ENCODE measurements at regions not wholly inside any gene's neighbourhood (a gene's known extent, or its start where the extent isn't known, plus 50 kb on each side); places are given as distances from the start of the nearest gene placed in this dataset.

DNA sequence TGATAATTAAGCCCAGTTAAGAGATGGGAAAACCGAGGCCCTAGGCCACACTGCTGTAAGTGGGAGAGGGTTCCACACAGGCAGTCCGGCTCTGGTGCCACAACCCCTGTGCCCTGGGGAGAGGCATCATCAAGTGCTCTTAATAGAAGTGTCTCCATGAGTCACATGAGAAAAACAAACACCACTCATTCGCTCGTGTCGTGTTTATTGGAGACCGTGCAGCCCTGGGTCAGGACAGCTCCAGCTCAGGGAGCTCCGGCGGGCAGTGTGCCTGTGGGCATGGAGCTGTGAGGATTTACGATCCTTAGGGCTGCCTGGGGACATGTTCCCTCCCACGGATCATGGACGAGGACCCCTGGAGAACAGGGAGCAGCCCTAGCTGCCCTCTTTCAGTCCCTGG lies 658.5 kb downstream of the AJAP1 start:
- no peak for DNase-seq

DNA sequence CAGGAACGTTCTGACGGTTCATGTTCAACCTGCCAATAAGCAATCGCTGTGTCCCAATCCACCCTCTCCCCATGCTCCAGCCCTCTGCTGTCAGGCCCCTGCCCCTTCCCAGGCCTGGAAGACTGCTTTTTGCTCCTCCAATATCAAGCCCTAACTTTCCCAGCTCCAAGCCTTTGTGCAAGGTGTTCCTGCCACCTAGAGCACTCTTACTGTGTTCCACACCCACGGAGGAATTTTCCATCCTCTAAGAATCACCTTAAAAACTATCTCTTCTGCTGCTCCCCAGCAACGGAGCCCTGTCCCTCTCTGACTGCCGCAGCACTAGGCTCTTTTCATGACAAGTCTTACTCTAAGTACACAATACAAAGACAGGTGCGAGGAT lies 657.9 kb downstream of the AJAP1 start:
- DNase-seq: no peak

DNA sequence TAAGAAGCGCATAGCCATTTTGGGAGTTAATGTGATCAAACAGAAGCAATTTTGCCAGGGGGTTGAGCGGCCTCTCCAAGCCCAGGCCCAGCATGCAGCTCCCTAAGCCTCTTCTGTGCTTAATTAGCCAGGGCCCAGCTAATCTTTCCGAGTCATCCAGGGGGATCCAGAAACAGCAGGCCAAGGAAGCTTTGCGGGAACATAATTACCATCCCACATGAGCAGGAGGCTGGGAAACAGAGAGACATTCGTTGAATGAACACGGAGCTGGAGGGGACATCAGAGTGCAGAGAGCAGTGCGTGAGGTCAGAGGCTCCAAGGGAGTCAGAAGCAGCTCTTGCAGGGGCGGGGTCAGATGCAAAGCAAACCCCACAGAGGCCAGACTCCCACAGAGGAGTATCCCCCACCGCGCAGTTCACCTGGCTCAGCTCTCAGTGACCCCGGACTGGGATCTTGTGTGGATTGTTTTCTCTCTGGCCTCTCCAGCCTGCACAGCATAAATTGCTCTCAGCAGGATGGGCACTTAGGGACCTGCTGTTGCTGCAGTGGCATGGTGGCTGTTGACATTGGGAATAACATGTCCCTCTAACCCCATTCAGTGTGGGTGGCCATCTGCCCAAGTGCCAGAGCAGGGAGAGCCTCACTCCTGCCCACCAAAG lies 657.4 kb downstream of the AJAP1 start:
- no peak for DNase-seq

DNA sequence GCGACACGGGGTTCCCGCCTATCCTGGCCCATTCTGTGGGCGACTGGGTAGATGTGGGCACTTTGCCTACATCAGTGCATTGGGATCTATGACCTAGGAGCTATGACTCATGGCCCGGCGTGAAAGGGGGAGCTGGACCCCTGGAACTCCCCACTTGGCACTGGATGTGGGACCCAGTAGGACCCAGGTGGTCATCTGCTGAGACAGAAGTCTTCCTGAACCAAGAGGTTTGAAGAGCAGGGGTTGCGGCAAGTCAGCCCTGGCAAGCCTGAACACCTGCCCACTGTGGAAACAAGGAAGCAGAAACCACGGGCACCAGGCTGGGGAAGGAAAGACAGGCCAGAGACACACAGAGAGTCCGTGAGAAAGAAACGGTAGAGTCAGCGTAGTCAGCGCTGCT lies 656.7 kb downstream of the AJAP1 start:
- DNase-seq: no peak

DNA sequence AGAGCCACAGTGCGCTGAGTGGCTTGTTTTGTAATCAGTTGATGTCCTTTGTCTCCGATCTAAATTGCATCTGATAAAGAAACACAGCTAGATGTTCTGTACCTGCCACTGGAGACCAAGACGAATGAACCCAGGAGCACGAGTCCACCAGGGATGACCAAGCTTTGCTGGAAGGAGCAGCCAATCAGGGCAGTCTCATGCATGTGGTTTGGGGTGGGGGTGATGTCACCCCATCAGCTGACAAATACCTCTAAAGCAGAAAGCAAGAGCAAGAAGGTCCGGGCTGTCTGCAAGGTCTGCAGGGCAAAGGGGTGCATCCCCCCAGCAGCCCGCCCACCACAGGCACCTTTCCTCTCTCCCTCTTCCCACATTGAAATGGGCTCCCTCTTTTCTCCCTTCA lies 653.8 kb downstream of the AJAP1 start:
- DNase-seq: no peak

DNA sequence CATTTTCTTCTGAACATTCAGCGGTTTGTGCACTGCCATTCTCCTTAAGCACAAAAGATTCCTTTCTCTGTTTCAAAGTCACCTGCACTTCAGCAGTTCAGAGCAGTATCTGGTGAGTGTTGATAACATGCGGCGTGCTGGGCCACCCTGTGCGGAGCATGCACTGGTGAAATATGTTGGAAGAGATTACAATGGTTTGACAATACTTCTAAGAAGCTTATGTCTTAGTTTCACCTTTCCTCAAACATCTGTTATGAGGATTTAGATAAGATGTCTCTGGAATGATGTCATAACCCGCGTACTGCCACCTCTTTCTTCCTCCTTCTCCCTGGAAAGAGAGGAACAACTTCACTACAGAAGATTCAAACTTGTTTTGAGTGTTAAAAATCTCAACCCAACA lies 650.3 kb downstream of the AJAP1 start:
- DNase-seq: no peak

DNA sequence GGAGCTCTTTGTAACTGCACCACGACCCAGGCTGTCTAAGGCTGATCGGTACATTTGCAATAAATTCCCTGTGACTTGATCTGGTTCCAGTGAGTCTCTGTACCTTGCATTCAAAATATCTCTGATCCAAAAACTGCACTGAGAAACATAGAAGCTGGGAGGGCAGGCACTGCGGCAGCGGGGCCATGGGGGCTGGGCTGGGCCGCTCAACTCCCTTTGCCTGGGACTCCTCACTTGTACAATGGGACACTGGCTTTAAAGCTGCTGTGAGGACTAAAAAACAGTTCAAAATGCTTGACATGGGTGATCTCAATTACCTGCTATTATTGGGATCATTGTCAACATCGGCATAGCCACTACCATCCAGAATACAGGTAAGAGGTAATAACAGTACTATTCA lies 644.0 kb downstream of the AJAP1 start:
- DNase-seq: no peak

DNA sequence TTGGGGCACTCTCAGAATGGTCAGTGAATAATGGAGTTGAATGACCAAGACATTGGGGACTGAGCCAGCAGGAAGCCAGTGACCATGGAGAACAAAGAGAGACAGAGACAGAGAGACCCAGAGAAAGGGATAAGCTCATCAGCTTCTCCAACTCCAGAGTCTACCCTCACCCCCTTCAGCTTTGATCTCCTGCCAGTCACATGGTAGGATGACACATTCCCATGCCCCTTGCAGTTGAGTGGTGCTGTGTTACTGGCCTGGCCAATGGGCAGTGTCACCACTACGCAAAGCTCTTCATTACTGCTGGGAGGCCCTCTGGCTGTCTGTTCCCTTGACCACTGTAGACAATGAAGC lies 643.5 kb downstream of the AJAP1 start:
- DNase-seq: no peak

DNA sequence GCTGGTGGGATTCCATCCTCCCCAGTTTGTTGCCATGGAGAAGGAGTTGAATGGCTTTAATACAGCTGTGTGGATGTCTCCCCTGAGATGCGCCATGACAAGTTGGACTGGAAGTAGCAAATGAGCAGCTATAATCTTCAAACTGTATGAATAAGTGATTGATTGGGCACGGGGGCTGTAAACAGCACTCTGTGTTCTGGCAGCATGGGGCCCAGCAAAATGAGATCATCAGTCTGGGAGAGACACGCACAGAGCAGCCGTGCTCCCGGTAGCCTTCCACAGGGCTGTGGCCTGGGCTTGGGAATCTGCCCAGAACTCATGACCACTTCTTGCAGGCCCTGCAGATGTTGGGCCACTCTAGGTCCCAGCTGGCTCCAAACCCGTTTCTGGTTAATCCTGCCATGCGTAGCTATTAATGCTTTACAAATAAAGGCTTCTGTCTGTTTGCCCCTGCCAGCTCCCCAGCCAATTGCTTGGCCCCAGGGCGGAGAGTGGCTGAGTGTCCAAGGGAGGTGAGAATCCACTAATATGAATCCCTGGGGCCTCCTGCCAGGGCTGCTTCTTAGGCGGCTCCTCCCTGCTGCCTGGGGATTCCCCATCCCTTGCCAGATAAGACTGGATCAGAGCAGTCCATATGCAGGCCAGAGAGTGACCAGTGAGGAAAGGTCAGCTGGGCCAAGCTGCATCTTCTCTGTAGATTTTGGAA lies 642.9 kb downstream of the AJAP1 start:
- no peak for DNase-seq

DNA sequence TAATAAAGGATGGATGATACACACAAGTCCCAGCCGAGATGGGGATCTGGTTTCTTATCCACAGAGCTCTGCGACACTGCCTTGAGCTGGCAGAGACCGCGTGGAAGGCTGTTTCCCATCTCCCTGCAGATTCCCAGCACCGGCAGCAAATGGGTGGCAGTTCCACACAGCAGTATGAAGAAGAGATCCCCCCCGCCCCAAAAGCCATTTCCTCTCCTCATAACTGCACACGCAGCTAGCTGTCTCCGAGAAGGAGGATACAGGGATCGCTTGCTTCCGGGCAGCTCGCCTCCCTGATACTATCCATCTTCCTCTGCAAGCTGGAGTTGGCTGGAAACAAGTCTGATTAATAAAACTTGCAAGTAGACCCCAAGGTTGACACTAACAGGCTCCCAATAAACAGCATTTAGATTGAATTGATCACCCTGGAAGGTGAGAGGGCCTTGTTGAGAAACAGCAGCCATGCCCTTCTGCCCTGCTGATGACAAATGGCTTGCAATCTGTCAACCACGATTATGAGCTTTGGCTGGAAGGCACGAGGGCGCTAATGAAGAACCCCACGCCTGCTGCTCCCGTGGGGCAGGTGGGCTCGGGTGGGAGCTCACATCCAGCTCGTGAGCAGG lies 642.3 kb downstream of the AJAP1 start:
- DNase-seq: no peak

DNA sequence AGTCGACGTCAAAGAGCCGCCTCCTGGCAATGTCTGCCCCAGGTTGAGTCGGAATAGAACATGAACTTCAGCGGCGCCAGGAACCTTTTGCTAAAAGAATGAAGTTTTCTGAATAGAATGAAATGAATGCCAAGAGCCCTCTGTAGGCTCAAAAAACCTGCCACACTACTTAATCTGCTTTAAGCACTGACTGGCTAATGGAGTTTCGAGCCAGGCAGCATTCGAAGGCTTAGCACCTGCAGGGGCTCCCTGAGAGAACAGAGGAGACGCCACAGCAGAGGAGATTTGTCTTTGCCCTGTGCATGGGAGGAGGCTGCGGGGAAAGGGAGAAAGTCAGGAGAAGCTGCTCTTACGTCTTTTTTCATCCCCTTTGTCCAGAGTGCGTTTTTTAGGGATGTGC lies 641.7 kb downstream of the AJAP1 start:
- DNase-seq: no peak

DNA sequence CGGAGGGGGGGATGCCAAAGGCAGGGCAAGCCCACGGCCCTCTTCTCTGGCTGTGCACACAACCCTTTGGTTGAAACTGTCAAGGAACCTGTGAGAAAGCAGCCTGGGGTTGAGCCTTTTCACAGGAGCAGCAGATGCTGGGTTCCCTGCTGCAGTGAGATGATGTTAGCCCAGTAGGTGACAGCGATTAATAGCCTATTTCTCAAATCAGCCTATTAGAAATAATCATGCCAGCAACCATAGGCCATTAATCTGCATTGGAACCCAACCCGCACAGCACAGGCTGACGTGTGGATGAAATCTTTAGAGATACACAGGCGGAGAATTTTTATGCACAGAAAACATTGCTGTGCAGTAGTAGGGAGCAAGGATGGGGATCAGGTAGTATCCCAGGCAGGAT lies 637.5 kb downstream of the AJAP1 start:
- no peak for DNase-seq

DNA sequence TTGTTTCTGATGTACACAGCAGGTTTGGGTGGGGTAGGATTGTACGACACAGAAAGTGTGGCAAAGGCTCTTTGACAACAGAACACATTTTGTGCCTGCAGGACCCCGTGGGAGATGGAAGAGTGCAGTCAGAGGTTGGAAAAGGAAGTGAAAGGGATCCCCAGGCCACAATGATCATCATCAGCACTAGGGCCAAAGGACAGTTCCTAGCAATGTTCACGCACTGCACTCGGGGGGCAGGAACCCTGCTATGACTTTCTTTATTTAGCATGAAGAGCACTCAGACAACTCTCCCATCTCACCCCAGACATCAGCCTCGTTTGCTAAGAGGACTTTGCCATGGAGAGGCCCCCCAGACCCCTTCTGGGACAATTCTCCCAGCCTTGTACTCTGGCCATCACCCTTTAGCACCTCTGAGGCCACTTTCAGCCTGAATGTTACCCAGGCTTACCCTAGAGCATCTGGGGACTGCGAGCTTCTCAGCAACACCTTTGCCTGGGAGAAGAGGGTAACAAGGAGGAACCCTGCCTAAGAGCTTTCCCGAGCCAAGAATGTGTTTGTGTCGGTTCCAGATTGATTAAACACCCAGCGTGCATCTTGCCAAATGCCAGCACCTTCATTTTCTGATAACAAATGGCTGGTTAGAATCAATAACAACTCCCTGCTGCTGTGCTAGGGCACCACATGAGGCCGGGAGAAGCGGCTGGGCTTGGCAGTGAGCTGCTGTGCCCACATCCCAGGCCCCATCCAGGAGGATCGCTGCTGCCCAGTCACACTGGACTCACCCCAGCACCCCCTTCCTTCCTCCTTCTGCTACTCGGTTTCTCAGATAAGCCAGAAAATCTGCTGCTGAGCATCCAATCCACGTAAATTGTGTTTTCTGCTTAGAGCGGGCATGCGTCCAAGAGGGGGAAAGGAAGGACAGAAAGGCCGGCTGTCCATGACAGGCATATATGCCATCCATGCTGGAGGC lies 633.1 kb downstream of the AJAP1 start:
- DNase-seq: no peak

DNA sequence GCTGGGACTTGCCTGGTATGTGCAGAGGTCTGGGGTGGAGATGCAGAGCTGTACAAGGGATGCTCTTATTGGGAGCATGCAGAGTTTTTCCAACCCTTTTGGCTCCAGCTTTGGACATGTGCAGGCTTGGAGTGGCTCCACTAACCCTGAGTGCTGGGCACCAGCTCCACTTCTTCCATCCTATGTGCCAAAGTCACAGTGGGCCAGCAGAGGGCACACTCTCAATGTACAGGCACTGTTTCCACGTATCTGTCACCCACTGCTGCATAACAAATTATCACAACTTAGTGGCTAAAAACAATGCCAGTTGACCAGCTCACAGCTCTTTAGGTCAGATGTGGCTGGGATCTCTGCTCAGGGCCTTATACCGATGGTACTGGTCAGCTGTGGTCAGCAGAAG lies 631.8 kb downstream of the AJAP1 start:
- DNase-seq: no peak

DNA sequence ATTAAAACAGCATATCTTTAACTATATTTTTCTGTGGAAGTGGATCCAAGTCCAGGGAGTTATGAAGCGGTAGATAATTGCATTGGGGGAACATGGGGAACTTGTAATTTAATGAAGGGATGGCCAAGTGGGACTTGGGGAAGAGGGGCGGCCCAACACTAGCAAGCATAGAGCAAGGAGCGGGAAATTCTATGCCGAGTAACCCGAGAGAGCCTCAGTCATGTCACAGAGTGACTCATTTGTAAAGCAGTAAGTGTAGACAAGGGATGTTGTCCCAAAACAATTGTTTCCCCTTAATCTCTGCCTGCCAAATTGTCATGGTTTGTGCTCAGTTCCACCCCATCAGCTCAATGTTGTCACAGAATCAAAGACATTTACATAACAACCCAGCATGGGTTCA lies 620.1 kb downstream of the AJAP1 start:
- no peak for DNase-seq

DNA sequence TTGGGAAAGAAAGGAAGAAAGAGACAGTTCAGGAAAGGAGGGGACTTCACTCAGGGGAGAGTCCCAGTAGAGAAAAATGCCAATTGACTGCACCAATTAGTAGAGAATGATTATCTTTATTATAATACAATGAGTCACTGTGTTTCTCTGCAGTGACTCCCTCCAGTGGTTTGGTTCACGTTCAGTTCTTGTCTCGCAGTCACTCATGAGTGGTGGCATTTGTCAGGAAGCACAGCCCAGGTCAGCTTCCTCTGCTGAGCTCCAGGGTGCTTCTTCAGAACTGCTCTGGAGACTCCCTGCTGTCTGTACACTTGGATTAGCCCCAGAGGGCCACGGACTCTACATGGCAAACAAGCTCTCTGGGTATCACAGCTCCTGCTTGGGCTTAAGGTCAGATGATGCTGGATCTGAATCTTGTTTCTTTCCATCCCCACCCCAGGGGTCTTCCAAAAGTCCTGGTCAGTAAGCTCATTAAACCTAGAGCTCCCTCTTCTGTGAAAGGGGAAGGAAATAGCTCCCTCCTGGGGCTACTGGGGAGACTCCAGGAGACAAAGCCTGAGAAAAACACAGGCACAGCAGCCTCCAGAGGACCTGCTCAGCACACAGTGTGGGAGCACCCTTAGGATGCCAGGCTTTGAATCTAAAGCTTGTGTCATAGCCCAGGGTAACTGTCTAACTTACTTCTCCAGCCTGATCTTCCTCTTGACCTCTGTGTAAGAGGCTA lies 619.0 kb downstream of the AJAP1 start:
- no peak for DNase-seq

DNA sequence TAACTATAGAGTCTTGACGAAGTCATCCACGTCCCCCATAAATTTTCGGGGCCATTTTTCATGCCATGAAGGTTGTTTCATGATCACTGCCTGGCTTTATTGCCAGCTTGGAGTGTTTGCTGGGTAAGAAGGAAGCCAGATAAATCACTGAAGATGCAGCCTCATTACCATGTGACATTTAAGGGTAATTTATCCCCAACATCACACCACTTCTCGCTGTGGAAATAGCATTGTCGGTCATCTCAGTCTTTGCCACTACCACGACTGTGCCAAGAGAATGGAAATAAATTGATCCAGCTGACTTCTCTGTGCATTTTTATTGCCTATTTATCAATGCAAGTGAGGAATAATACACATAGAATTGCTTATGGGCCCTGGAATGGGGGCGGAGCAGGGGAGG lies 617.9 kb downstream of the AJAP1 start:
- DNase-seq: no peak

DNA sequence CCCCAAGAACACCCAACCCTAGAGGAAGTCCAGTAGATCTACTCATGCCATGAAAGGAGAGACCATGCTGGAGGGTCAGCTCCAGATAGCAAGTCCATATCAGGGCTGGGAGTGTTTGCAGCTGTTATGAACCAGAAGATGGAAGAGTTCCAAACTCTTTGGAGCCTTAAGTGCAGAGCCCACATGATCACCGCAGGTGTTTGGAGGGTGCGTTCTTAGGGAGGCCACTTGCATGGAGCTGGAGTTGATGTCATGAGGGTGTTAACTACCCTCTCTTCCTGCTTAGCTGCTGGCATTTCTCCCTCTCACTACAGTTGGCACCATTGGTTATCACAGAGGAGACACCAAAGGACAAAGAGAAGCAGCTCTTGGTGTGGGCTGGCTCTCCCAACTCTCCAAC lies 616.9 kb downstream of the AJAP1 start:
- DNase-seq: no peak

DNA sequence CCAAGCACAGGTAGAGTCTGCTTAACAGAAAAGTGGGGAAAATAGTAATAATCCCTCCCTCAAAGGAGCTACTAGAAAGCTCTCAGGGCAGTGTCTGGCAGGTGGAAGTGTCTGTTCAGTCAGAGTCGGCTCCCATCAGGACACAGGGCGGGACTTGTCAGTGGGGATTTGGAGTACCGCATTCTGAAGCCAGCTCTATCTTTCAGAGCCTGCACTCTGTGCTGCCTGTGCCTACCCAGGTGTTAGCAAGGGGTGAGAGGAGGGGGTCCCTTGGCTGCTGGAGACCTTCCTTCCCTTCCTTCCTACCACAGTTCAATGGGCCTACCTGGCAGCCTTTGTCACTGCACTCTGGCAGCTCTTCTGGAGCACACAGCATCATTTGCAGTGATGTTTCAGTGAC lies 615.5 kb downstream of the AJAP1 start:
- DNase-seq: no peak

DNA sequence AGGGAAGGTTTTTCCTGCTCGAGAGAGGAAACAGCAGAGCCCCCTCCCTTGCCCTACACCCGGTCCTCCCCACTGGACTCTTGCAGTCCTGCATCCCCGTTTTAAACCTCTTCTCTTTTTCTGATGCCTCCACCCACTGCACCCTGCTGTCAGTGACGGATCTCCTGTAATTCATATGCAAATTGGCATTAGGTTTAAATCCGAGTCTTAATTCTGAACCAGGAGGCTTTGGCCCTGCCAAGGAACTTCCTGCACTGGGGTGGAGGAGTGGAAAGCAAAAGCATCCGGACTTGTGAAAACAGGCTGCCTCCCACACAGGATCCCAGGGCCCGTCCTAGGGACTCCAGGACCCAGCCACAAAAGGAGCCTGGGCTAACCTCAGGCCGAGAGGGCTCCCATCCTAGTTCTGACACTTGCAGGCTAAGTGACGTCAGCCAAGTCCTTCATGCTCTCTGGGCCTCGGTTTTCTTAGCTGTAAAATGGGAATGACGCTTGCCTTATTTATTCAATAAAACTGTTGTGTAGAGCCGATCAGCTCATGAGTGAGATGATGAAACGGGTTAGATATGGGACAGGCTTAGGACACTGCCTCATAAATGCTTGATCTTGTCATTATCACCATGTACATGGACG lies 613.3 kb downstream of the AJAP1 start:
- DNase-seq: no peak

DNA sequence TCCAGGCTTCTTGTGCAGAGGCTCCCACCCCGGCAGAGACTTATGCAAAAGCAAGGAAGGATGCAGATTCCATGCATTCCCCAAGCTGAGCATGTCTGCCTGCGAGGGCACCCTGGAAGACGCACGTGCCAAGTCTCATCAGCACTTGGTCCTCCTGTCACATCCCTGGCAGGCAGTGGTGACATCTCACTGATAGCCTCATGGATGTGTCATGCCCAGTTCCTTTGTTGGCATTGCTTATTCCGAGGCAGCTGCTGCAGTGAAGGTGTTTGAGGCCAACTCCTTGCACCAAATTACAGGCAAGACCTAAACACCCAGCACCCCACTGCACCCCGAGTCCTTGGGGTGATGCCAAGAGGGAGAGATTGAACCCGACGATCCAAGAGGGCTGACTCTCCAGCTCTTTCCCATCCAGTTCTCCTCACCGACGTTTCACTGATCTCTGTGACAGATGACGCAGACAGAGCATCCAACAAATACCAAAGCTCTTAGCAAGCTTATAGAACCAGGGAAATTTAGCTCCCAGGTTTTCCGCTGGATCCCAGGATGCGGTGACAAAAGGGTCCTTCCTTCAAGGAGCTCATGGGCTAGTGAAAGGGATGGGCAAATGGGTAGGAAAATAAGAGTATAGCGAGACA lies 611.1 kb downstream of the AJAP1 start:
- no peak for DNase-seq

DNA sequence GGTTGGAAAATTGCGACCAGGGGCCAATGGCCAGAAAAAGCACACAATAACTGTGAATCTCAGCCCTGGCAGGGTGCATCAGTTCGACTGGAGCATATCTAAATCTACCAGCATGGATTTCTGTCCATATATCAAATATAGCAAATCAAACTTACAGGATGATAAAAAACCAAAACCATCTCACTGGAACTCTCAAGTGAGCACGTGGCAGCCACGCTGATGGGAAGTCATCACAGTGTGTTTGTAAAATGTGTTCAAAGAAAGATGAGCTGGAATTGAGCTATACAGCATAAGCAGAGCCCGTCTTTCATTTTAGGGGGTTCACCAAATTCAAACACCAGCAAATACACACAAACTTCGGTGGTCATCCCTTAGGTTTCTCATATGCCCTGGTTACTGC lies 610.1 kb downstream of the AJAP1 start:
- DNase-seq: no peak

All from NCI-H1694 treated with DMSO at 0.1 percent for 48 hours (cell line).